22Rv1 (cell line): ENCODE measurements at regions not wholly inside any gene's neighbourhood (a gene's known extent, or its start where the extent isn't known, plus 50 kb on each side); places are given as distances from the start of the nearest gene placed in this dataset.

Source experiments
- CTCF ChIP-seq: fragments of 450-650 bp; IDR thresholded peaks from 2 replicates; pipeline ENCODE4 v1.5.1; 2017; ENCODE audit warnings: mild to moderate bottlenecking
- ZFX ChIP-seq: fragments of 450-650 bp; IDR thresholded peaks from 2 replicates; pipeline ENCODE4 v1.6.1; 2017; ENCODE audit warnings: antibody characterized with exemption, borderline replicate concordance

GRCh38 chr10:108905171-108905570, 1018.1 kb downstream of the XPNPEP1 start:
- TF ChIP-seq CTCF, result no peak
- TF ChIP-seq ZFX, result no peak
